IMR-90 (cell line): ENCODE measurements at regions not wholly inside any gene's neighbourhood (a gene's known extent, or its start where the extent isn't known, plus 50 kb on each side); places are given as distances from the start of the nearest gene placed in this dataset.

Source experiments
- CEBPB ChIP-seq: IDR thresholded peaks from 2 replicates; pipeline ENCODE4 v1.6.1; 2012; ENCODE audit warnings: low read depth, low read length, improper control_type of control experiment
- CTCF ChIP-seq: conservative IDR thresholded peaks from 2 replicates; pipeline ENCODE4 v1.5.1; 2012; ENCODE audit warnings: mild to moderate bottlenecking, low read depth, low read length, improper control_type of control experiment
- MAFK ChIP-seq: IDR thresholded peaks from 2 replicates; pipeline ENCODE4 v1.6.1; 2012; ENCODE audit warnings: low read depth, low read length, improper control_type of control experiment
- POLR2A ChIP-seq: IDR thresholded peaks from 2 replicates; pipeline ENCODE4 v1.6.1; 2012; ENCODE audit warnings: mild to moderate bottlenecking, low read depth, low read length
- RAD21 ChIP-seq: IDR thresholded peaks from 2 replicates; pipeline ENCODE4 v1.6.1; 2012; ENCODE audit warnings: low read length, improper control_type of control experiment
- RCOR1 ChIP-seq: IDR thresholded peaks from 2 replicates; pipeline ENCODE4 v1.6.1; 2012; ENCODE audit warnings: mild to moderate bottlenecking, low read length, improper control_type of control experiment; ENCODE audit not compliant: insufficient replicate concordance
- TF ChIP-seq, protein P1 (sequence below): fragments of 150-350 bp; IDR thresholded peaks from 2 replicates; pipeline ENCODE4 v1.6.1; 2017; ENCODE audit warnings: mild to moderate bottlenecking, antibody characterized with exemption, low read length, low read depth

GRCh38 chr2:217417536-217417935, 557.7 kb upstream of the TNP1 start:
- TF ChIP-seq POLR2A (no peak), CTCF (no peak), RAD21 (no peak), CEBPB (no peak), MAFK (no peak), RCOR1 (no peak)
- TF ChIP-seq, protein P1, sequence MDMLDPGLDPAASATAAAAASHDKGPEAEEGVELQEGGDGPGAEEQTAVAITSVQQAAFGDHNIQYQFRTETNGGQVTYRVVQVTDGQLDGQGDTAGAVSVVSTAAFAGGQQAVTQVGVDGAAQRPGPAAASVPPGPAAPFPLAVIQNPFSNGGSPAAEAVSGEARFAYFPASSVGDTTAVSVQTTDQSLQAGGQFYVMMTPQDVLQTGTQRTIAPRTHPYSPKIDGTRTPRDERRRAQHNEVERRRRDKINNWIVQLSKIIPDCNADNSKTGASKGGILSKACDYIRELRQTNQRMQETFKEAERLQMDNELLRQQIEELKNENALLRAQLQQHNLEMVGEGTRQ, result no peak
